Uterus (tissue), 2 donors: ENCODE measurements at regions not wholly inside any gene's neighbourhood (a gene's known extent, or its start where the extent isn't known, plus 50 kb on each side); places are given as distances from the start of the nearest gene placed in this dataset.

Experiments used
- CTCF ChIP-seq, 4 experiments: fragments of 200-600 bp in 2 of 4; fragments of 450-650 bp in 2 of 4; sonication (generic) in 2 of 4; IDR thresholded peaks; one replicate each; pipeline ENCODE4 v1.5.1; 2016 to 2019; ENCODE audit warnings: antibody characterized with exemption in 4 of 4, mild to moderate bottlenecking in 2 of 4, moderate library complexity in 1 of 4
- POLR2A ChIP-seq, 2 donors: fragments of 450-650 bp; IDR thresholded peaks; one replicate each; pipeline ENCODE4 v1.6.1; 2016; ENCODE audit warnings: antibody characterized with exemption in 2 of 2, mild to moderate bottlenecking in 1 of 2, moderate library complexity in 1 of 2

GRCh38 chr16:74029115-74029792 lies 267.4 kb upstream of the PSMD7 start:
- TF ChIP-seq CTCF (IDR thresholded peaks at IDR 0.05) (no peak), POLR2A (IDR thresholded peaks at IDR 0.05) (no peak)
